ENCODE measurements at regions not wholly inside any gene's neighbourhood (a gene's known extent, or its start where the extent isn't known, plus 50 kb on each side); places are given as distances from the start of the nearest gene placed in this dataset.

- Histone ChIP-seq H3K27me3 (no peaks in the 10 kb centered on the region), H4K20me1 (no peaks in the 10 kb centered on the region), H3K4me1 (peaks cover 15% of the 10 kb centered on the region), H3K9me3 (no peaks in the 10 kb centered on the region), H3K9ac (no peak overlapping the region), H3K36me3 (no peaks in the 10 kb centered on the region), H3K4me2 (peak overlapping the region; percentile 23), H3K27ac (no peak overlapping the region), H3K4me3 (no peak overlapping the region)
- TF ChIP-seq Cebpa-rat (IDR thresholded peaks at IDR 0.05): no peak
Observed at GRCh38 chr5:173474881-173475287, 141.6 kb downstream of the BOD1 start.

- no peak overlapping the region for H3K9ac ChIP-seq
Observed at GRCh38 chr5:173473288-173473687, 143.2 kb downstream of the BOD1 start.

GRCh38 chr5:173472784-173473278 is 143.6 kb downstream of the BOD1 start:
- H3K4me2 ChIP-seq: no peak overlapping the region
- no peak overlapping the region for H3K27ac ChIP-seq
- H3K27me3 ChIP-seq: no peaks in the 10 kb centered on the region
- H3K9me3 ChIP-seq: no peaks in the 10 kb centered on the region
- peaks cover 15% of the 10 kb centered on the region for H3K4me1 ChIP-seq
- no peak for TF ChIP-seq Cebpa-rat (IDR thresholded peaks at IDR 0.05)
- H3K4me3 ChIP-seq: no peak overlapping the region
- no peaks in the 10 kb centered on the region for H4K20me1 ChIP-seq
- H3K9ac ChIP-seq: no peak overlapping the region
- H3K36me3 ChIP-seq: no peaks in the 10 kb centered on the region

More at GRCh38 chr5:173473288-173473687, 143.2 kb downstream of the BOD1 start:
- Histone ChIP-seq H3K27ac (no peak overlapping the region), H3K36me3 (no peaks in the 10 kb centered on the region), H3K9me3 (no peaks in the 10 kb centered on the region), H3K27me3 (no peaks in the 10 kb centered on the region), H3K4me2 (no peak overlapping the region), H3K4me3 (no peak overlapping the region), H3K4me1 (peaks cover 15% of the 10 kb centered on the region), H4K20me1 (no peaks in the 10 kb centered on the region)
- no peak for TF ChIP-seq Cebpa-rat (IDR thresholded peaks at IDR 0.05)

- Histone ChIP-seq H3K36me3 (no peaks in the 10 kb centered on the region), H3K27ac (no peak overlapping the region), H3K9me3 (no peaks in the 10 kb centered on the region), H3K9ac (no peak overlapping the region), H3K4me2 (no peak overlapping the region), H3K27me3 (no peaks in the 10 kb centered on the region), H4K20me1 (no peaks in the 10 kb centered on the region), H3K4me3 (no peak overlapping the region), H3K4me1 (peaks cover 15% of the 10 kb centered on the region)
- TF ChIP-seq Cebpa-rat (IDR thresholded peaks at IDR 0.05): no peak
Observed at GRCh38 chr5:173472164-173472563, 143.9 kb upstream of the STC2 start.

- Histone ChIP-seq H3K9ac (no peak overlapping the region), H3K9me3 (peaks cover 15% of the 10 kb centered on the region), H3K4me1 (no peaks in the 10 kb centered on the region), H4K20me1 (no peaks in the 10 kb centered on the region), H3K27me3 (no peaks in the 10 kb centered on the region), H3K36me3 (no peaks in the 10 kb centered on the region), H3K27ac (no peak overlapping the region), H3K4me2 (no peak overlapping the region), H3K4me3 (no peak overlapping the region)
- no peak for TF ChIP-seq Cebpa-rat (IDR thresholded peaks at IDR 0.05)
Observed at GRCh38 chr5:173468821-173469251, 140.6 kb upstream of the STC2 start.

- Histone ChIP-seq H3K27me3 (no peaks in the 10 kb centered on the region), H3K9ac (no peak overlapping the region), H4K20me1 (no peaks in the 10 kb centered on the region), H3K4me3 (no peak overlapping the region), H3K27ac (no peak overlapping the region), H3K36me3 (no peaks in the 10 kb centered on the region), H3K4me1 (no peaks in the 10 kb centered on the region), H3K4me2 (no peak overlapping the region), H3K9me3 (peaks cover 15% of the 10 kb centered on the region)
- no peak for TF ChIP-seq Cebpa-rat (IDR thresholded peaks at IDR 0.05)
Observed at GRCh38 chr5:173466227-173466626, 138.0 kb upstream of the STC2 start.

GRCh38 chr5:173464813-173465212 is 136.6 kb upstream of the STC2 start:
- no peak overlapping the region for H3K27ac ChIP-seq
- no peak overlapping the region for H3K4me2 ChIP-seq
- no peaks in the 10 kb centered on the region for H3K4me1 ChIP-seq
- no peak overlapping the region for H3K9ac ChIP-seq
- no peaks in the 10 kb centered on the region for H3K36me3 ChIP-seq
- TF ChIP-seq Cebpa-rat (IDR thresholded peaks at IDR 0.05): no peak
- H3K27me3 ChIP-seq: no peaks in the 10 kb centered on the region
- H3K4me3 ChIP-seq: no peak overlapping the region
- H3K9me3 ChIP-seq: peaks cover 15% of the 10 kb centered on the region
- no peaks in the 10 kb centered on the region for H4K20me1 ChIP-seq

- no peak overlapping the region for H3K9ac ChIP-seq
- H3K27ac ChIP-seq: no peak overlapping the region
- no peak overlapping the region for H3K4me2 ChIP-seq
- no peak overlapping the region for H3K4me3 ChIP-seq
- H3K4me1 ChIP-seq: no peaks in the 10 kb centered on the region
- H3K9me3 ChIP-seq: peaks cover 15% of the 10 kb centered on the region
- no peaks in the 10 kb centered on the region for H3K27me3 ChIP-seq
- H3K36me3 ChIP-seq: no peaks in the 10 kb centered on the region
- TF ChIP-seq Cebpa-rat (IDR thresholded peaks at IDR 0.05): no peak
- H4K20me1 ChIP-seq: no peaks in the 10 kb centered on the region
Observed at GRCh38 chr5:173463207-173463606, 135.0 kb upstream of the STC2 start.

GRCh38 chr5:173458828-173459609 is 130.8 kb upstream of the STC2 start:
- Histone ChIP-seq H3K9ac (no peak overlapping the region), H3K4me1 (peaks cover 23% of the 10 kb centered on the region), H3K27ac (no peak overlapping the region)

GRCh38 chr5:173457482-173457881 is 129.3 kb upstream of the STC2 start:
- peaks cover 23% of the 10 kb centered on the region for H3K4me1 ChIP-seq
- H3K27me3 ChIP-seq: no peaks in the 10 kb centered on the region

More at GRCh38 chr5:173458828-173459609, 130.8 kb upstream of the STC2 start:
- H3K9me3 ChIP-seq: no peaks in the 10 kb centered on the region
- no peaks in the 10 kb centered on the region for H4K20me1 ChIP-seq
- no peaks in the 10 kb centered on the region for H3K27me3 ChIP-seq
- H3K4me2 ChIP-seq: no peak overlapping the region
- no peak for TF ChIP-seq Cebpa-rat (IDR thresholded peaks at IDR 0.05)
- no peak overlapping the region for H3K4me3 ChIP-seq
- H3K36me3 ChIP-seq: no peaks in the 10 kb centered on the region

More at GRCh38 chr5:173457482-173457881, 129.3 kb upstream of the STC2 start:
- Histone ChIP-seq H4K20me1 (no peaks in the 10 kb centered on the region), H3K4me2 (peak overlapping the region; percentile 50), H3K9ac (no peak overlapping the region), H3K4me3 (no peak overlapping the region), H3K9me3 (no peaks in the 10 kb centered on the region), H3K36me3 (no peaks in the 10 kb centered on the region), H3K27ac (no peak overlapping the region)
- TF ChIP-seq Cebpa-rat (IDR thresholded peaks at IDR 0.05): no peak

All from BLaER1 (cell line).